ENCODE measurements at regions not wholly inside any gene's neighbourhood (a gene's known extent, or its start where the extent isn't known, plus 50 kb on each side); places are given as distances from the start of the nearest gene placed in this dataset.

GRCh38 chr17:14737984-14738651 lies 437.2 kb downstream of the HS3ST3B1 start (continued):
- TF ChIP-seq ZNF331 (CRISPR knock-in tag; IDR thresholded peaks at IDR 0.05), result peak; percentile 68; the same call in 1 of the 2 replicates
- no peak for TF ChIP-seq ATAD3A (CRISPR knock-in tag; IDR thresholded peaks at IDR 0.05)
- peak; percentile 35; the same call in 1 of the 2 replicates for TF ChIP-seq TFAP4 (IDR thresholded peaks at IDR 0.05; ENCODE audit: borderline replicate concordance, low read depth)
- TF ChIP-seq JUN (CRISPR knock-in tag; IDR thresholded peaks at IDR 0.05), result 0 out of 2 replicates have a peak, but pooled peaks have one; percentile 77
- 0 out of 2 replicates have a peak, but pooled peaks have one; percentile 41 for TF ChIP-seq SIX4 (CRISPR knock-in tag; IDR thresholded peaks at IDR 0.05)
- peak; percentile 68; the same call in 1 of the 2 replicates for TF ChIP-seq ELF4 (CRISPR knock-in tag; IDR thresholded peaks at IDR 0.05; ENCODE audit: borderline replicate concordance)
- TF ChIP-seq ZNF414 (CRISPR knock-in tag; IDR thresholded peaks at IDR 0.05), result peak; percentile 84; the same call in 1 of the 2 replicates
- TF ChIP-seq RCOR2 (CRISPR knock-in tag; IDR thresholded peaks at IDR 0.05), result 0 out of 2 replicates have a peak, but pooled peaks have one; percentile 61
- no peak for TF ChIP-seq KDM5B (CRISPR knock-in tag; IDR thresholded peaks at IDR 0.05; ENCODE audit: borderline replicate concordance)
- no peak for TF ChIP-seq RELA (CRISPR knock-in tag; IDR thresholded peaks at IDR 0.05)
- no peak for TF ChIP-seq TFDP1 (CRISPR knock-in tag; IDR thresholded peaks at IDR 0.05; ENCODE audit: borderline replicate concordance)
- peak; percentile 54 for TF ChIP-seq TCF7 (IDR thresholded peaks at IDR 0.05; ENCODE audit: low read depth)
- TF ChIP-seq ZNF879 (CRISPR knock-in tag; IDR thresholded peaks at IDR 0.05), result no peak
- TF ChIP-seq CREBL2 (CRISPR knock-in tag; IDR thresholded peaks at IDR 0.05; ENCODE audit: borderline replicate concordance), result no peak
- TF ChIP-seq MXI1 (IDR thresholded peaks at IDR 0.05; ENCODE audit: borderline replicate concordance, low read depth, low read length), result peak; percentile 89; the same call in 2 of the 3 replicates
- no peak for TF ChIP-seq CENPX (CRISPR knock-in tag; IDR thresholded peaks at IDR 0.05)
- peak; percentile 44; the same call in 1 of the 2 replicates for TF ChIP-seq PHF20 (CRISPR knock-in tag; IDR thresholded peaks at IDR 0.05)
- TF ChIP-seq BCL3 (CRISPR knock-in tag; IDR thresholded peaks at IDR 0.05), result no peak
- no peak for TF ChIP-seq SNAPC5 (CRISPR knock-in tag; IDR thresholded peaks at IDR 0.05; ENCODE audit: borderline replicate concordance)
- no peak for TF ChIP-seq ZNF674 (CRISPR knock-in tag; IDR thresholded peaks at IDR 0.05; ENCODE audit: low read depth)
- peak; percentile 84 for TF ChIP-seq MEF2D (CRISPR knock-in tag; IDR thresholded peaks at IDR 0.05)
- peak; percentile 80 for TF ChIP-seq ZNF687 (CRISPR knock-in tag; IDR thresholded peaks at IDR 0.05)

All from HepG2 (cell line).